ENCODE measurements at regions not wholly inside any gene's neighbourhood (a gene's known extent, or its start where the extent isn't known, plus 50 kb on each side); places are given as distances from the start of the nearest gene placed in this dataset.

DNA sequence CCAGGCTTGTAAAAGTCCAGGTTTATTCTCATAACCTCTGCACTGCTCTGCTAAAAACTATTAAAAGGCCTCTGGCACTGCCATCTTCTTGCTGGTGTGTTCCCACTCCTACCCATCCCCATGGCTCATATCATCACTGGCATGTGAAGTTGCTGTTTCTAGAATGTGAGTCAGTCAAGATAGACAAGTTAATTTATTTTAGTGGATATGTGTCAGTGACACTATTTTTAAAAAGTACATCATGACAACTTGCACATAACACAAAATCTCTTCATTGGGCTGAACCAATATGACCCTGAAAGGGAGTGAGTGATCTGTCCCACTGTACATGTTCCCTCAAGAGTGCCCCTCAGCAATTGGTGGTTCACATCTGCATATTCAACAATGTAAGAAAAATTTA lies 299.7 kb downstream of the NFIB start:
- Histone ChIP-seq H3K36me3 (no peaks in the 10 kb centered on the region), H3K4me3 (no peak overlapping the region), H3K27ac (no peak overlapping the region), H3K27me3 (replicated peaks; ENCODE audit: insufficient read depth) (no peaks in the 10 kb centered on the region), H3K4me1 (ENCODE audit: control insufficient read depth in 1 of 2, low read depth in 2 of 2) (peaks cover 7 to 37% of the 10 kb centered on the region in 2 donors), H3K9me3 (no peaks in the 10 kb centered on the region)
- no peak for ATAC-seq (ENCODE audit: insufficient number of reproducible peaks, low FRiP score, low read depth)
- TF ChIP-seq, protein P1, sequence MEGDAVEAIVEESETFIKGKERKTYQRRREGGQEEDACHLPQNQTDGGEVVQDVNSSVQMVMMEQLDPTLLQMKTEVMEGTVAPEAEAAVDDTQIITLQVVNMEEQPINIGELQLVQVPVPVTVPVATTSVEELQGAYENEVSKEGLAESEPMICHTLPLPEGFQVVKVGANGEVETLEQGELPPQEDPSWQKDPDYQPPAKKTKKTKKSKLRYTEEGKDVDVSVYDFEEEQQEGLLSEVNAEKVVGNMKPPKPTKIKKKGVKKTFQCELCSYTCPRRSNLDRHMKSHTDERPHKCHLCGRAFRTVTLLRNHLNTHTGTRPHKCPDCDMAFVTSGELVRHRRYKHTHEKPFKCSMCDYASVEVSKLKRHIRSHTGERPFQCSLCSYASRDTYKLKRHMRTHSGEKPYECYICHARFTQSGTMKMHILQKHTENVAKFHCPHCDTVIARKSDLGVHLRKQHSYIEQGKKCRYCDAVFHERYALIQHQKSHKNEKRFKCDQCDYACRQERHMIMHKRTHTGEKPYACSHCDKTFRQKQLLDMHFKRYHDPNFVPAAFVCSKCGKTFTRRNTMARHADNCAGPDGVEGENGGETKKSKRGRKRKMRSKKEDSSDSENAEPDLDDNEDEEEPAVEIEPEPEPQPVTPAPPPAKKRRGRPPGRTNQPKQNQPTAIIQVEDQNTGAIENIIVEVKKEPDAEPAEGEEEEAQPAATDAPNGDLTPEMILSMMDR (IDR thresholded peaks at IDR 0.05) = no peak
- no peak for DNase-seq (ENCODE audit: low spot score)

DNA sequence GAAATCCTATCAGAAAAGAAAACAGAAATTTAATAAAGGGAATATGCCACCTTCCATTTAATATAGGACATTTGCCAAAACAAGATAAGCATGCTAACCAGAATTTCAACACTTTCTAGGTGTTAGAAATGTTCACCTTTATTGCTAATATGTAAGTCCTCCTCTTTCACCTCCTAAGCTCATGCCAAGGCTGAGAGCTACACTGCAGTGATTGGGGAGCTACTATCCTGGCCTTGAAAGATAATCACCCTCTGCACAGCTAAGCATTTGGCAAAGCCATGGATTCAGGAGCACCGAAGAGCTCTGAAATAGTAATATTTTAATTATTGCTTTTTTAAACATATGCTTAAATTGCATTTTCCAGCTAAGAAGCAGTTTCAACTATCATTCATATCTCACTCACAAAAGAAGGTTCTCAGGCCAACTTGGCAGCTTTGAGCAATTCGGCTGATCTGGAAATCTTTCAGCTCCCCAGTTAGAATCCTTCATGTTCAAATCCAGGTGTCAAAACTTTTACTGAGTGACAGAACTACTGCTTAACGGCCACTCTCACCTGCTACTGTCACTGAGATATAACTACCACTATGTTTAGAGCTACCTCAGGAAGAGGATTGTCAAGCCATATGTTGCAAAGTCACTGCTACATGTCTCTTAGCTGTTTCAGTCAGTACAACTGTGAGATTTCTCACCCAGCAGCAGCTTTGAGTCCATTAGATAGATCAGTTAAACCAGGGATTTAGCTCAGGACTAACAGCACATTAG lies 302.0 kb downstream of the NFIB start:
- DNase-seq (ENCODE audit: low spot score) = no peak
- H3K27me3 ChIP-seq (replicated peaks; ENCODE audit: insufficient read depth) = no peaks in the 10 kb centered on the region
- ATAC-seq (ENCODE audit: insufficient number of reproducible peaks, low FRiP score, low read depth) = no peak
- peaks cover 7 to 48% of the 10 kb centered on the region in 2 donors for H3K4me1 ChIP-seq (ENCODE audit: control insufficient read depth in 1 of 2, low read depth in 2 of 2)
- no peak overlapping the region for H3K27ac ChIP-seq
- H3K36me3 ChIP-seq = no peaks in the 10 kb centered on the region
- no peaks in the 10 kb centered on the region for H3K9me3 ChIP-seq
- TF ChIP-seq, protein P1 (IDR thresholded peaks at IDR 0.05) = no peak
- no peak overlapping the region for H3K4me3 ChIP-seq

DNA sequence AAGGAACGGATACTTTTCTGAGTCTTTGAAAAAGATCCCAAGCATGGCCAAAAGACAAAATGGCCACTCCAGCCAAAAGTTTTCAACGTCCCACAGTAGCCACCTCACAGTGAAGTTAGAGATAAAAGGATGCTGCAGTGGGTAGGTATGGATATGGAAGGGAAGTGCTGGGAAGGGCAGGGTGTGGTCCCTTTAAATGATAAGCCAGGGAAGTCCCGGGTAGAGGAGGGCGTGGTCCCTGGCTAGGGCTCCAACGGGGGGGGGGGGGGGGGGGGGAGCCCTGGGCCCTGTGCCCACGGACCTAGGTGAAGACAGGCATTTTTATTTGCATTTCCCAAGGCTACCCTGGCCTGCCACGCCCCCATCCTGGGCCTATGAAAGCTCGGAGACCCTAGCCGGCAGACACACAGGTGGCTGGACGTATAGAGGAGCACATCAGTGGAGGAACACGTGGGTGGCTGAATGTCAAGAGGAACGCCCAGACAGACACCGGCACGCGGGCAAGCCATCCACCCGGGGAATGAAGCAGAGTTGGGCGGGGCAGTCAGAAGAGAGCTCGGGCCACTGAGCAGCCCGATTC lies 306.7 kb downstream of the NFIB start:
- no peak overlapping the region for H3K27ac ChIP-seq
- no peak for ATAC-seq (ENCODE audit: insufficient number of reproducible peaks, low FRiP score, low read depth)
- no peak overlapping the region for H3K4me3 ChIP-seq
- H3K9me3 ChIP-seq = no peaks in the 10 kb centered on the region
- TF ChIP-seq, protein P1 (IDR thresholded peaks at IDR 0.05) = no peak
- H3K27me3 ChIP-seq (replicated peaks; ENCODE audit: insufficient read depth) = no peaks in the 10 kb centered on the region
- DNase-seq (ENCODE audit: low spot score) = no peak
- peaks cover 7 to 36% of the 10 kb centered on the region in 2 donors for H3K4me1 ChIP-seq (ENCODE audit: control insufficient read depth in 1 of 2, low read depth in 2 of 2)
- no peaks in the 10 kb centered on the region for H3K36me3 ChIP-seq

DNA sequence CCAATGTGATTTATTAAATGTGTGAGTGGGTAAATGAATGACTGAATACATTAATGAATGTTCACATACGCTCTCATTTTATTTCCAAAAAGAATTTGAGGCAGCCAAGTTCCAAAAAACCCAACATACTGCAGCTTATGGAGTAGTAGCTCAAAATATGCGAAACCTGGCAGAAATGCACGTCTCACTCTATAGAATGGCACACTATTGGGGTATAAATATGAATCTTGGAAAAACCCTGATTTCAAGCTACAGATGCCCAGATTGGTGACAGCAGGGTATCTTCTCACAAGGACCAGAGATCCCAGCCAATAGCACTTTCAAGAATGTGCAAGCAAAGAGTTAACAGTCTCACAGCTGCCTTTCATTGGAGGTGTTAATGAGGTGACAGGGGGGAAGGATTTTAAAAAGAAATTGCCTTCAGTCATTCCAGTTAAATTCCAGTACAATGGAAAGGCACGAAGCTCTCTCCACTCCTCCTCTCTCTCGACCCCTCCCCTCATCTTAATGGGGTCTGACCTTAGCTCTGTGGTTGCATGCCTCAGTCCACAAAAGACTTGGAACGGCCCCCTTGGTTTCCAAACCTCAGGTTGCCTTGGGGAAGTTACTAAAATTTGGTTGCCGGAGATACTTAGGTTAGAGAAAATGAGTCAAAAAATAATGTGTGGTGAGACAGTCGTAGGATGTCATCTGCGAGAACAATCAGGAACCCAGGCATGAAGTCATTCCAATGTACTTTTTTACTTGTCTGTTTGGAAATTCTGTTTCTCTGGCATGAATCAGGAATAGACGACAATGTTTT lies 307.4 kb downstream of the NFIB start:
- ATAC-seq (ENCODE audit: insufficient number of reproducible peaks, low FRiP score, low read depth) = no peak
- Histone ChIP-seq H3K36me3 (no peaks in the 10 kb centered on the region), H3K4me1 (ENCODE audit: control insufficient read depth in 1 of 2, low read depth in 2 of 2) (peaks cover 7 to 30% of the 10 kb centered on the region in 2 donors), H3K4me3 (no peak overlapping the region), H3K27me3 (replicated peaks; ENCODE audit: insufficient read depth) (no peaks in the 10 kb centered on the region), H3K27ac (no peak overlapping the region), H3K9me3 (no peaks in the 10 kb centered on the region)
- TF ChIP-seq, protein P1 (IDR thresholded peaks at IDR 0.05) = no peak
- DNase-seq (ENCODE audit: low spot score) = no peak

DNA sequence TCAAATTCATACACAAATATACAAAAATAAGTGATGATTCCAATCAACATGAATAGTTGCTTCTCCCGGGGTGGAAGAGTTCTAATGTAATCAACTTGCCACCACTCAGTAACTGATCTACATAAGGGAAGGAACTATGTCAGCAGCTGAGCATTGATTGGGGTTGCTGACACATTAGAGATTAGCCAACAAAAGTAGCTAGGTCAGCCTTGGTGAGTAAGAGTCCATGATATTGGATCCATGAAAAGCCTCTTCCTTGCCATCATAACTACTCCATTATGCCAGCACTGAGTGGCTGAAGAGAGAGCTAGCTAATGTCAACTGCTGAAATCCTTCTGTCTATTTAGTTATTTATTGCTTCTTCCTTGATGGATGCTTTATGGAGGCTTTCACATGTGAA lies 309.8 kb downstream of the NFIB start:
- no peaks in the 10 kb centered on the region for H3K36me3 ChIP-seq
- H3K4me1 ChIP-seq (ENCODE audit: control insufficient read depth in 1 of 2, low read depth in 2 of 2) = peaks cover 0 to 10% of the 10 kb centered on the region in 2 donors
- DNase-seq (ENCODE audit: low spot score) = no peak
- H3K27ac ChIP-seq = no peak overlapping the region
- no peak for ATAC-seq (ENCODE audit: insufficient number of reproducible peaks, low FRiP score, low read depth)
- no peaks in the 10 kb centered on the region for H3K27me3 ChIP-seq (replicated peaks; ENCODE audit: insufficient read depth)
- no peaks in the 10 kb centered on the region for H3K9me3 ChIP-seq
- no peak overlapping the region for H3K4me3 ChIP-seq
- TF ChIP-seq, protein P1 (IDR thresholded peaks at IDR 0.05) = no peak

Data from thoracic aorta (tissue), 2 donors.